Progenitor cell of endocrine pancreas (in vitro differentiated cells): ENCODE measurements at regions not wholly inside any gene's neighbourhood (a gene's known extent, or its start where the extent isn't known, plus 50 kb on each side); places are given as distances from the start of the nearest gene placed in this dataset.

Experiments used
- DNase-seq: peaks from one replicate; pipeline ENCODE4 v3.0.0; 2021; ENCODE audit warnings: low spot score; ENCODE audit not compliant: unreplicated experiment
- H3K27ac Mint-ChIP-seq: 2 replicates; pipeline ENCODE4 v1.8.0; 2021; ENCODE audit warnings: mild to moderate bottlenecking, moderate library complexity, mixed read lengths
- H3K27me3 Mint-ChIP-seq: 2 replicates; pipeline ENCODE4 v1.8.0; 2021; ENCODE audit warnings: mixed read lengths
- H3K36me3 Mint-ChIP-seq: 2 replicates; pipeline ENCODE4 v1.8.0; 2022; ENCODE audit warnings: mixed read lengths; ENCODE audit not compliant: insufficient read depth
- H3K4me1 Mint-ChIP-seq: 2 replicates; pipeline ENCODE4 v1.8.0; 2021; ENCODE audit warnings: low read depth, mixed read lengths
- H3K4me3 Mint-ChIP-seq: 2 replicates; pipeline ENCODE4 v1.8.0; 2021; ENCODE audit warnings: low read depth, mild to moderate bottlenecking, moderate library complexity, mixed read lengths
- H3K9me3 Mint-ChIP-seq: 2 replicates; pipeline ENCODE4 v1.8.0; 2021; ENCODE audit warnings: low read depth, mixed read lengths
- CTCF ChIP-seq: fragments of 200-600 bp; sonication (generic); IDR thresholded peaks from one replicate; pipeline ENCODE4 v1.5.0; 2021; ENCODE audit warnings: antibody characterized with exemption, mild to moderate bottlenecking; ENCODE audit not compliant: unreplicated experiment

DNA sequence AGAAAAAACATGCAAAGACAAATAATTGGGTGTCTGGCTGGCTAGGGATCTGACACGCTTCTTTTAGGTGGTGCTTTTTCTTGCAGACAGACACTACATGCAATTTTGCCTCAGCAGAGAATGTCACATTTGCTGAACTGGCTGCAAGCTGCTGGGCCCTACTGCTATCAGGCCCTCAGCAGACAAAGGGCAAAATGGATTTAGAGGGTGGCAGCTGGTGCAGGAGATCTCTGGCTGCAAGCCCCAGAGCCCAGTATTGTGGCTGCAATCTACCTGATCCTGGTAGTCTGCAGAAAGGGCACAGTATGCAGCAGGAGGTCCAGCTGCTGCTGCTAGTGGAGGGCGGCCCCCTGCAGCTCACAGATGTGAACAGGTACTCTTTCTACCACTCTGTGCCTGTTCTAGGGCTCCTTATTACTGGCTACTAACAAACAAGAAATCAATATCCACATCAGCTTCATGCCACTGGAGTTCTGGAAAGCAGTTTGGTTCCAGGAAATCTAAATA, 796.7 kb upstream of the CELF4 start:
- H3K4me3 Mint-ChIP-seq, result no peak overlapping the region
- H3K4me1 Mint-ChIP-seq, result peaks cover under 1% of the 10 kb centered on the region
- H3K27ac Mint-ChIP-seq, result no peak overlapping the region
- TF ChIP-seq CTCF, result no peak
- no peaks in the 10 kb centered on the region for H3K36me3 Mint-ChIP-seq
- H3K9me3 Mint-ChIP-seq, result no peaks in the 10 kb centered on the region
- no peak for DNase-seq
- no peaks in the 10 kb centered on the region for H3K27me3 Mint-ChIP-seq

DNA sequence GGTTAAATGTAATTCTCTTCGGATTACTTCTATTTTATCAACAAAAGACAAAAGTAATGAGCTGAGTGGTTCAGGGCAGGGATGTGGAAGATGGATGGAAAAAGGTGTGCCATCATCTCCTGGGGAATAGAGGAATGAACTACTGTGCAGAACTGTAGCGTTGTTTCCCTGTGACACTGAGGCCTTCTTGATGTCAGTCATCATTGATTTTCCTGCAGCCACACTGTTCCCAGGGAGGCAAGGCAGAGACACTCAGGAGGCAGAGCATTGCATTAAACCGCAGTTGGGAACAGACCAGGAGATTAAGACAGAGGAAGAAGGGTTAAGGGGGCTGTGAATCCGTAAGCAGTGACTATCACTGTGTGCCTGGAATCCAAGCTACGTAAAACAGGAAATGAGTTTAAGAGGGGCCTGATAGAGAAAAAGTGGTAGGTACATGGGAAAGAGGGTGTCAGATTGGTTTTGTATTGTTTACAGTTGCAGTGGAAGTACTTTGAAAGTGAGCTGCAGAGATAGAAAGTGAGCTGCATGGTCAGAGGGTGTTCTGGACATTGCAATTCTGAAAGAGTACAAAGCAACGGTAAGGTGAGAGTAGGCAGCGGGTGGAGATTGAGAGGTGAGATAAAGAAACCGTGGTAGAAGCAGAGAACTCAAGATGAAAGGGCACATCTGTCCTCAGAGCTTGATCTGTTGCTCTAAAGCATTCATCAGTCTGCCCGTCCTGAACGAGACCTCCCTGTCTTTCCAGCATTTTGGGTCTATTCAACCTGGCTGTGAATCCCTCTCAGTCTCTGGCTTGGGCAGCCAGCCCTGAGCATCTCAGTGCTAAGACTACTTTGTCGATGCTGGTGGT, 793.4 kb upstream of the CELF4 start:
- no peak for TF ChIP-seq CTCF
- Mint-ChIP-seq H3K36me3 (no peaks in the 10 kb centered on the region), H3K27ac (no peak overlapping the region), H3K4me3 (no peak overlapping the region), H3K27me3 (no peaks in the 10 kb centered on the region), H3K9me3 (no peaks in the 10 kb centered on the region), H3K4me1 (no peaks in the 10 kb centered on the region)
- DNase-seq, result no peak

DNA sequence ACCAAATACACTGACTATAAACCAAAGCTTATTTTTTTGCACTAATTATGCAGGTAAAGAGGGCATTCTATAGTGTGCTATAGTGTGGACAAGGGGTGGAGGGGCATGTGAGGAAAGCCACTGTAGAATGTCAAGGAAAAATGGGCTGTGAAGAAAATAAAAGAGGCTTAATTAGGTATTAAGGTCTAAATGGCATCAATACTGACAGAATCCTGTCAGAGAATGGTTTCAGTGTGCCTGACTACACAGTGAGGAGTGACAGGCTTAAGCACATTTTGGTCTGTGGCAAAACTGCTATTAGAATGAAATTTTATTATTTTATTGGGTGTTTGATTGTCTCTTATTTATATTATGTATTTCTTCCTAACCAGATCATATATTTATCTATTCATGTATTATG, 787.6 kb upstream of the CELF4 start:
- Mint-ChIP-seq H3K27me3 (no peaks in the 10 kb centered on the region), H3K27ac (no peak overlapping the region), H3K36me3 (no peaks in the 10 kb centered on the region), H3K4me3 (no peak overlapping the region), H3K9me3 (no peaks in the 10 kb centered on the region), H3K4me1 (no peaks in the 10 kb centered on the region)
- DNase-seq, result no peak
- TF ChIP-seq CTCF, result no peak

DNA sequence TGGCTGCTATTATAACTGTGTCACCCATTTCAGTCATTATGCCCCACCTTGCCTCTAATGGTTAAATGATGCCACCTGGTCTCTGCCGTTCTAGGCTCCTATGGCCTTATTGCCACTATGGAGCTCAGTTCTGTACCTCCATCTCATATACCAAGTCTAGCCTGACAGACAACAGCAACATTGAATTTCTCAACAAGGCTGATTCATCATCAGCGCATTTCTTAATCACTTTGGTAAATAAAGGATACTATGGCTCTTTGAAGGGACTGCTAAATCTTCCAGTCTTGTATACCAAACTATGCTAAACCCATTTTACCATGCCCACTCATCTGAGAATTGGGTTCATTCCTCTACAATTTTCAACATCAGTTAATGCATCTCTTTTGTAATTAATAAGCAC, 784.5 kb upstream of the CELF4 start:
- no peaks in the 10 kb centered on the region for H3K4me1 Mint-ChIP-seq
- no peak overlapping the region for H3K27ac Mint-ChIP-seq
- DNase-seq, result no peak
- no peaks in the 10 kb centered on the region for H3K27me3 Mint-ChIP-seq
- H3K36me3 Mint-ChIP-seq, result no peaks in the 10 kb centered on the region
- peaks cover 3% of the 10 kb centered on the region for H3K9me3 Mint-ChIP-seq
- TF ChIP-seq CTCF, result no peak
- no peak overlapping the region for H3K4me3 Mint-ChIP-seq

GRCh38 chr18:38330573-38330972, 765.0 kb upstream of the CELF4 start:
- no peak for DNase-seq
- H3K27ac Mint-ChIP-seq, result no peak overlapping the region
- no peaks in the 10 kb centered on the region for H3K4me1 Mint-ChIP-seq
- no peak overlapping the region for H3K4me3 Mint-ChIP-seq
- H3K9me3 Mint-ChIP-seq, result no peaks in the 10 kb centered on the region
- no peak for TF ChIP-seq CTCF
- H3K36me3 Mint-ChIP-seq, result no peaks in the 10 kb centered on the region
- no peaks in the 10 kb centered on the region for H3K27me3 Mint-ChIP-seq
